NCI-H526 (cell line): ENCODE measurements at regions not wholly inside any gene's neighbourhood (a gene's known extent, or its start where the extent isn't known, plus 50 kb on each side); places are given as distances from the start of the nearest gene placed in this dataset.
"Not testable (repeated sequence)": the region's sequence is repeated elsewhere in the genome, so short reads cannot be mapped to it uniquely, and the experiment has no call there.

Experiments
- DNase-seq, 2 experiments: peaks; one replicate each; lab custom pipeline; 2025; lab: John Stamatoyannopoulos, UW

DNA sequence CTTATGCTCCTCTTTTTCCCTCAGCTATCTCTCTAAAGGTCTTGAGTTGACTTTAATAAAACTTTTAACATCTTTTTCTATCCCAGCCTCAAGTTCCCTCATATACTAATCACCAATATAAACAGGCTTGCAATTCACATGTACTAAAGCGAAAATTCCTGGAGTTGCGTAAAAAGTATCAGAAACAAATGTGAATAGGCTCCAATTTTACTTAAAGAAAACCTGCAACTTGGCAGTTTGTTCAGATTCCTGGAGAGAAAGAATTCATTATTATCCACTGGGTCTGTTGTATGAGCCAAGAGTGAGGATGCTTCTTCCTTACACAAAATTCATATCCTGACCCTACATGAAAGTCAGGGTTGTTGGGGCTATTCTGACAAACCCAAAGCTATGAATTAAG is 384.2 kb downstream of the DTWD2 start:
- DNase-seq: no peak

DNA sequence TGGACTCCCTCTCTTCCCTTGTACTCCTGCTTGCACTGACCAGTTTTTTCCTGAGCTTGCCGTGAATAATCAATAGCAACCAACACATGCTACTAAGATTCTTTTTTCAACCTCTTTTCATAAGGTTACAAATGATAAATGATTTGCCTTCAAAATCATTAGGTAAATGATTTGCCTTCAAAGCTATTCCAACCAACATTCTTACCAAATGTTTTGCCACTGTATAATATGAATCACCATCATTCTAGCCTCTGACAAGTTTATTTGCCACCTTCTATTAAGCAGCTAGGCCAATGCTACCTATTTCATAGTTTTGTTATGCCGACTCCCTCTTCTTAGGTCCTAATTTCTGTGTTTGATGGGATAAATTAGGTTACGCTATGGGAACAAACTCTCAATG is 385.1 kb downstream of the DTWD2 start:
- no peak for DNase-seq

DNA sequence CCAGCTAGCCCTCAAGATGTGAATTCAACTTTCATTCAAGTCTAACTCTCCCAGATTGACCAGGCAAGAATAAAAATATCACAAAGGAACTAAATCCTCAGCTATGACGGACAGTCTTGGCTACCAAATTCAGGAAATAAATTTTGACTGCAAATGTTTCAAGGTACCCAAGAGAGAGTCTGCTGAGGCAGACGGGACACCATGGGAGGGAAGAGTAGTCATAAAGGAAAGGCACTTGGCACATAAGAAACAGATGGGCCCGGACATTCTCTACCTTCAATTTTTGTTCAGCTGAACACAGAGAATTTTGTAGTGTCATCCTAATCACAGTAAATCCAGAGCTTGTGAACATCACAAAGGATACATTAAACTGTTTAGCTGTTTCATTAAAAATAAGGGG is 390.0 kb downstream of the DTWD2 start:
- DNase-seq: no peak

DNA sequence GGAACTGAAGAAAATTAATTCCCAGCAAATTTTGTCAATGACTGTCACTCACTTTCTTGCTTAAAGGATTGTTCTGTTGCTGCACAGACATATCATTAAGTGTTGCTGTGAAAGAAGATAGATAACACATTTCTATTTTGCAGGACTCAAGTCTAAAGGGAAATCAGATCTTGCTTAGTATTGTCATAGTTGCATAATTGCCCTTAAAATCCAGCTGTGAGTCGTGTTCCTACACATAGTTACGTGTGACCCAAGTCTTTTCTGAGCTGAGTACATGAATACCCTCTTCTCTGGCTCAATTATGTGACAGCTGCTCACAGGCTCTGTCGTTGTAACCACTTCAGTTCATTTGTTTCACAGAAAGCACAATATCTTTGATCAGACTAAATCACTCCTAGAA is 390.8 kb downstream of the DTWD2 start:
- DNase-seq: no peak

DNA sequence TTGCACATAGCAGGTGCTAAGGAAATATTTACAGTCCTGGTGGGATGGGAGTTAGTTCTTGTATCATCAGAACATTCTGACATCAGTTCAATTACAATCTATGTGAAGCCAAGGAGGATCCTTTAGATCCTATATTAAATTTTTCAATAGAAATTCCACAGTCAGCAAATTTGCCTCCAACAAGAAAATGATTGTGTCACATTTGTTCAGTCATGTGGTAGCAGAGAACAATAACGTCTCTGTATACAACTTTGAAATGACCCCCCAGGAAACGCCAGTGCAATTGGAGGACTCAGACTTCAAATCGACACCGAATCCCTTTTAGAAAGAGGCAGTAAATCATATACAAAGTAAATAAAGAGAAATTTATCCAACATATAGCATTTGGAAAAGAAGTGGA is 392.1 kb downstream of the DTWD2 start:
- DNase-seq: no peak

DNA sequence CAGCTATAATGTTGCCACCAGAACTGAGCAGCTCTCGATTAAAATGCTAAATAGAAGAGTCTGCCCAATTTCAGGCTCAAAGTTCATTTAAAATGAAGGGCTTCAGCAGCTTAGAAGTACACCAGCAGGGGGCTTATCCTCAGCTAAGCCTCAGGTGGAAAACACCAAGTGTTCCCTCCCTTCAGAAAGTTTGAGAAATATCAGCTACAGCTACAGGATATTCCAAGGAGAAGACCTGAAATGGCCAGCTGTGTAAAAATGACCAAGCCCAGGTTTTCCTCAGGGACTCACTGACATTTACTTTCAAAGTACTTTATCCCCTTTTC is 395.4 kb downstream of the DTWD2 start:
- DNase-seq: no peak

DNA sequence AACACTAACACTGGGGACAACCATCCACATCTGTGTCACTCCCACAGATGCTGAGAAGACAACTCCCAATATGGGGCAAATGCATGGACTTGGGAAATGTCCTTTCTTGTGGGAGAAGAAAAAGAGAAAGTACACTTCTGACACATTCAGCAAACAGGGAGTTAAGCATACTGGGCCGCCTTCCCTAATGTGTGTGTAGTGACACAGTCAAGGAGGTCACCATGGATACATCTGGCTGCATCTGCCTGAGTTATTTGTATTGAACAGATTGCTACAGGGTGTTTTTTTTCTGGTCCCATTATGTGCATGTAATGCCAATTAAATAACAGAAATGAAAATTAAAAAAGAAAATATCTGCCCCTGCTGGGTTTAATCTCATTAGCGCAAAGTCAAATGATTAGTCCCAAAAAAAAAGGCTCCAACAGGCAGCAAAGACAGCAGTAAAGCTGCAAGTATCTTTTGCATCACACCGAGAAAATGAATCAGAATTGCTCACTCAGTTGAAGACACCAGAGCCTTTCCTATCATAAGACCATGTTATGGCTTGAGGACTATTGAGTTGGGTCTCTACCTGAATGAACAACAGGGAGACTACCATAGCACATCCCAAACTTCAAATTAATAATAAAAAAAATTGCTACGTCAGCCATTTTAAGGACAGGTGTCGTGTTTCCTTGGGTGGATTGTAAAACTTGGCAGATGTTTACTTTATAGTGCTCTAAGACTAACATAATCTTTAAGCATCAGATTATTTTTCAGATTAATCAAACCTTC is 395.9 kb downstream of the DTWD2 start:
- no peak for DNase-seq

DNA sequence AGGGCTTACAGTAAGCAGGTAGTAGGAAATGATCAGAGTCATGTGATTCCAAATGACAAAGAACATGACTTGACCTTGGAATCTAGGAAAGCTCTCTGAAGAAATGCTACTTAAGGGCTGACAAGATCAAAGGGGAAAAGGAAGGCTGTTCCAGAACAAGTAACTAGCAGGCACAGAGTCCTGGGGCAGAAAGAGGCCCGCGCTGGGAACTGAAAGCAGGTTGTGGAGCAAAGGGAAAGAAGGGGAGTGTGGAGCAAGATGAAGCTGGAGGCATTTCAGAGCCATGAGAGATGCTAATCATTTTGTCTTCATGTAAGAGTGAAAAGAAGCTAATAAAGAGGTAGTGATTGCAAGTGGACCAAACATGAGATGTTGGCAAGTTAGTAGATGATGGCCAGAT is 397.5 kb downstream of the DTWD2 start:
- no peak for DNase-seq

DNA sequence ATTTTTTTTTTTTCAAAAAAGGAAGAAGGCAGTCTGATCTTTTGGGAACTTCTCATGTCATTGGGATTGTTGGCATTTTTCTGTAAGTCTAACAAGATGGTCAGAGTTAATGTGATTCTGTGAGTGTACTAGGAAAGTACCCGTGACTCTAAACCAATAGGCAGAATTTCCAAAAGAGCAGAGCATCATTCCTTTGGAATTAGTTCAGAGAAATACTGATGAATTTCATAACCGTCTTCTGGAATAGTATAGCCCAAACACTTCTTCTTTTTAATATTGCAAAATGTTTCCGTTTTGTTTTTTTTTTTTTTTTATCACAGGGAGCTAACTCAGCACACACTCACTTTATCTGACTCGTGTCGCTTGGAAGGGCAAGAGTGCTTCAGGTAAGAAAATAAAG is 407.4 kb downstream of the DTWD2 start:
- DNase-seq: no peak

DNA sequence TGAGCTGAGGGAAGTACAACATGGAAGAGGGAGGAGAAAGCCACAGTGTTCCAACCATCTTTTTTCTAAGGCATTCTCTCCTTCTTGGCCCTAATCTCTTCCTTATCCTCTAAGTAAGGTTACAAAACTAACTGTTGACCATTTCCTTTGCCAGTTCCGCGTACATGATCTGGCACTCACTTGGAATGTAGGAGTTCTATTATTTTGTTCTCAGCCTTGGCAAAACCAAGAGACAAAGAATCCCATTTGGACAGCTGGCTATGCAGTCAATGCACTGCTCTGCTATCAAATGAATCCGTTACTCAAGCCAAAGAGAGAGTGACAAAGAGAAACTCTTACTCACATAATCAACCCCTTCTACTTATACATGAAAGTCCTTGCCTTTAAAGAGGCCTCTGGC is 410.3 kb downstream of the DTWD2 start:
- no peak for DNase-seq

DNA sequence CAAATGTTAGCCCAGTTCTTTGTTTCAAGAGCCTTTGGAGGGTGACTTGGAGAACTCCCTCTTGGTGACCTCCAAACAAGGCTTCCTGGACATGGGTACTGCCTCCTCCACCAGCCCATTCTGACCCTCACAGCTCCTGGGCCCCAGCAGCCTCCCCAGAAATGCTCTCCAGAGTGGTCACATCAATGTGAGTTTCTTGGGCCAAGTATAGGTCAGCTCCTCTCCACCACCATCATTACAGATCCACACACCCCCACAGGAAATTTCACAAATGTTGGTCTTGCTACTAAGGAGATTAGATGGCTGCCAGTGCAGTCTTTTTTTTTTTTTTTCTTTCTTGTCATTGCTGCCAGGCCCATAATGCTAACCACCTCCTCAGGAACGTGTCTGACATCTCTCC is 410.7 kb downstream of the DTWD2 start:
- no peak for DNase-seq

DNA sequence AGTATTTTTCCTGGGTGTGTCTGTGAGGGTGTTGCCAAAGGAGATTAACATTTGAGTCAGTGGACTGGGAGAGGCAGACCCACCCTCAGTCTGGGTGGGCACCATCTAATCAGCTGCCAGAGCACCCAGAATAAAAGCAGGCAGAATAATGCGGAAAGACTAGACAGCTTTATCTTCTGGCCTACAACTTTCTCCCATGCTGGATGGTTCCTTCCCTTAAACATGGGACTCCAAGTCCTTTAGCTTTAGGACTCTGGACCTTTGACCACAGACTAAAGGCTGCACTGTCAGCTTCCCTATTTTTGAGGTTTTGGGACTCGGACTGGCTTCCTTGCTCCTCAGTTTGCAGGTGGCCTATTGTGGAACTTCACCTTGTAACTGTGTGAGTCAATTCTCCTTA is 418.1 kb downstream of the DTWD2 start:
- not testable (repeated sequence) for DNase-seq

DNA sequence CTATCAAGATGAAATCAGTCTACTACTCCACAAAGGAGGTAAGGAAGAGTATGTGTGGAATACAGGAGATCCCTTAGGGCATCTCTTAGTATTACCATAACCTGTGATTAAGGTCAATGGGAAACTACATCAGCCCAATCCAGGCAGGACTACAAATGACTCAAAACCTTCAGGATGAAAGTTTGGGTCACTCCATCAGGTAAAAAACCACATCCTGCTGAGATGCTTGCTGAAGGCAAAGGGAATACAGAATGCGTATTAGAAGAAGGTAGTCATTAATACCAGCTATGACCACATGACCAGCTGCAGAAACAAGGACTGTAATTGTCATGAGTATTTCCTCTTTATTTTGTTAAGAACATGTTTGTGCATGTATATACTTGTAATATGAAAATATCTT is 418.8 kb downstream of the DTWD2 start:
- not testable (repeated sequence) for DNase-seq

DNA sequence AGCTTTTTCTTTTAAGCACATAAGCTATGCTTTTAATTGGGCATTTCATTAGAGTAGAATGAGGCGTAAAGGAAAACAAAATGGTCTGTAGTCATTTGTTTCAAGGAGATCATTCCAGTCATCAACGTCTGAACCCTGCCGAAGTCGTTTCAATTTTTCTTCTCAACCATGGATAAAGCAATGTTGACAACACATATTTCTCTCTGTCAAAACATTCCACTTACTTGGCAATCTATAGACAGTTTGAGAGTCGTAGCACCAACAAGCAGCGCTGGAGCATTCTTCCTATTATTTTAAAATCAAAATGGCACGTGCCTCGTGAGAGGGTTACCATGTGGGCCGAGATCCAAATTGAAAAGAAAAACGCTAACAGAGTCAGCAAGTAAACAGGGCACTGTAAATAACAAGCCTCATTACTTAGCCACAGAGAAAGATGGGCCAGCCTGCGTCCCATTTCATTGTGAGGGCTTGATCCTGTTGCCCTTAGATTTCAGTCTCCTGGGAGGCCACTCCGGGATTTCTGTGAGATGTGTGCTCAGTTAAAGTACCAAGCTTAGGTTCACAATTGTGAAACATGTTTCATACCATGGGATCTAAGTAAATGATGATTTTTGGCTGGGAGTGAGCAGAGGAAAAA is 422.9 kb downstream of the DTWD2 start:
- no peak for DNase-seq

DNA sequence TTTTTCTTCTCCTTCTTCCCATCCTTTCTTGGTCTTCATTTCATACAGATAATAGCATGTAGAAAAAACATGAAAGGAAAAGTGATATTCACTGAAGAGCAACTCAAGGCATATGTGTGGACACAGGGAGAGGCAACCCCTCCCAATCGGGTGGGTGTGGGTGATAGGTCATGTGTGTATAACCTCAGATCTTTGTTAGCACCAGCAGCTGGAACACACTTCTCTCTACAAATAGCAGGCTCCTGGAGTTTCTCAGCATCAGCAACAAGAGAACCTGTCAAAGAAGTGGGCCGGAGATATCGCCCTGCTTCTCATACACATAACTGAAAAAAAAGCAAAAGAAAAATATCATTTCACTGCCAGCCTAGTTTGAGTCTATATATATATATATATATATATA is 426.4 kb downstream of the DTWD2 start:
- DNase-seq: no peak

DNA sequence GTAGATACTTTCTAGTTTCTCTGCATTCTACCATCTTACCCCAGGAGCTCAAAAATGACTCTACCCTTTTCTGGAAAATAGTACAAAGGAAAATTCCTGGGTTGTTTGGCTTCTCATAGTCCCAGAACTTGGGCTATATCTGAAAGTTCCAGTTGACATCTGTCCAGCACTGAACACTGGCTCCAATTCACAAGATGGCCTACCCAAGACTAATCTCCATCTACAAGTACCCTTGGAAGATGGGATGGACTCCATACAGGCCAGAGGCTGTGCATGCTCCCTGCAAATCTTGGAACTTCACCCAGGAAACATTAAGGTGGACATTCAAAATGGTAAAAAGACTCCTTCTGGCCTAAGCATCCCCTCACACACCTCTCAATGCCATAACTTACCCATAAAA is 427.1 kb downstream of the DTWD2 start:
- DNase-seq: no peak

DNA sequence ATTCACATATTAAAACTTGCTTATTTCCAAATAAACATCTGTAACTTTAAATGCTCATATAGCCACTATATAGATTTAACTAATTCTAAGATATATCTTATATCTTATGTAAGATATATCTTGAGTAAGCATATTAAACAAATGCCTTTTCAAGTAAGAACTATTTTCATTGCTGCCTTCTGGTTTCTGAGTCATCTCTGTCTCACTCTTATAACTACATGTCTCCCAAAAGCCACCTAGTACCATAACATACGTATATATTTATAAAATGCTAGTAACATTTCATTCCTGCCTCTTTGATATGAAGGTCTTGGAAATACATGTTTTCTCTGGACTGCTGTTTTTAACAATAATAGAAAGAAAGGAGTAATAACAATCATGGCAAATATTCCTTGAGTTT is 429.5 kb downstream of the DTWD2 start:
- DNase-seq: no peak

DNA sequence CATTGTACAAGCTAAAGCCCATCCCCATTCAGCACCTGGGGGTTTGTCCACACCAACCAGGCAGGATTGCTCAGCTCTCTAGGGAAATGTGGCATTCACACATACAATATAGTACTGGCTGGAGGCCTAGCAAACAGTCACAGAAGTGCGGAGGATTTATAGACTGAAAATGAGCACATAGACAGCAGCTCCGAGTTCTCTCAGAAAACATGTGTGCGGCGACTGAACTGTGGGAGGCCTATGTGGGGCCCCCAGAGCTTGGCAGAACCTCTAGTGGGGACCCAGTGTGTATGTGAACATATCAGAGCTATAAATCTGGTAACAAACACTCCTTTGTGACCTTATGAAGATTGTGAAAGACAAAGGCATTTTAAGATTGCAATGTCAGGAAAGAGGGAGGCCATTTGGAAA is 431.1 kb downstream of the DTWD2 start:
- peak in 1 of 2 experiments; percentile 21 for DNase-seq

DNA sequence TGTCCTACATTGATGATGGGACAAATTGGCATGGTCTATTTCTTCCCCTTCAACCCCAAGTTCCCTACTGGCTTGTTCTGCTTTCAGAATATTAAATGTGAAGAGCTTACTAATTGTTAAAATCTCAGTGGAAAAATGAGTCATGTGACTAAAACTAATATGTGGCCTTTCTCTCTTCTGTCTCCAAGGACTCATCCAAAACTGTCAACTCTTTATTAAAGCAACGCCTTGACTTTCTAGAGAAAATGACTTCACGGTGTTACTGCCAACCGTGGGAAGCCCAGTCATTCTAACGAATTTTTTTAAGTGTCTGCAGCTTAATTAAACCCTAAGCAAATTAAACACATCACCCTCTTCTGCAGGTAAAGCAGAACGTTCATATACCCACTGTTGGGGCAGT is 431.6 kb downstream of the DTWD2 start:
- DNase-seq: no peak

DNA sequence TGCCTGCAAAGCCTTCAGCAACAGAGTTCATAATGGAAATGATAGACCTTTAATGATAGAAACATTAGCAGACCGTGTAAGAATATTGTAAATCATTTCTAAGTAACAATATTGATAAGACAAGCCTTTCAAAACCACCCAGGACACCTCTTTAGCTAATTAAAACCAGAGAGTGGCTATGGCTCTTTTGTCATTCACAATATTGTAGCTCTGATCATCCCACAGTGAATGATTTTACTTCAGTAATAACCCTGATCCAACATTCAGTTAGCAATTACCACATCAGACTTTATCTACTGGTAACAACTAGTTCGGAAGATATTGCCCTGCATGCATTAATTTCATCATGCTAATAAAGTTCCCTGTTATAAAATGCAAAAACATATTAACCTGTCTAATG is 432.6 kb downstream of the DTWD2 start:
- no peak for DNase-seq

DNA sequence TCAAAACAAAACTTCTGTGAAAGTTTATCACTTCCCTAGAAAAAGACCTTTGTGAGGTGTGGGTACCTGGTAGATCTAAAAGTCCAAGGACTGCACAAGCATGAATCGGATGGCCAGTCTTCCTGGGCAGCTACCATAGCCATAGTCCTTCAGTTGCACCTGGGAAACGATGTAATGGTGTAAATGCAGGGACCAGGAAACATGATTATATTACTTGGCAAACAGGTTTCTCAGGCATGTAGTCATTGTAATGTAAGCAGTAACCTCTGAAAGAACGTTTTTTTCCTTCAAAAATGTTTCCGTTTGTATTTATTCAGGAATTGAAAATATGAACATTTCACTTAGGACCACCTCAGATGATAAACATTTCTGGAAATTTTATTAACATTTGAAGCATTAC is 433.4 kb downstream of the DTWD2 start:
- DNase-seq: peak in 1 of 2 experiments; percentile 0

DNA sequence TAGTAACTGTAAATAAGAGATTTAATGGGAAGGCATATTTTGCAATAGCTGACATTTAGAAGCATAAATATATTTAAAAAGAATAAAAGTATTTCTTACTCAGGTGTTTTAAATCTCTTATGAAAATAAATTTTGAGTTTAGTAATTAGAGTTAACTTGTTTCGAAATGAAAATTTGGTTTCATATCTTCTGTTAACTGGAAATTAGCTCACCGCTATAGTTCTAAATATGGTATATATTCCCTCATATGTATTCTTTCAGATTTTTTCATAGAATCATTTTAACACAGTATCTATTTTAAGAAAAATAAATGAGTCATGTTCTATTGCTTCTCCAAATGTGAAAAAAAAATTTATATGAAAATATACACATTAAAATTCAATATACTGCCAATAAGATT is 434.1 kb downstream of the DTWD2 start:
- DNase-seq: no peak

DNA sequence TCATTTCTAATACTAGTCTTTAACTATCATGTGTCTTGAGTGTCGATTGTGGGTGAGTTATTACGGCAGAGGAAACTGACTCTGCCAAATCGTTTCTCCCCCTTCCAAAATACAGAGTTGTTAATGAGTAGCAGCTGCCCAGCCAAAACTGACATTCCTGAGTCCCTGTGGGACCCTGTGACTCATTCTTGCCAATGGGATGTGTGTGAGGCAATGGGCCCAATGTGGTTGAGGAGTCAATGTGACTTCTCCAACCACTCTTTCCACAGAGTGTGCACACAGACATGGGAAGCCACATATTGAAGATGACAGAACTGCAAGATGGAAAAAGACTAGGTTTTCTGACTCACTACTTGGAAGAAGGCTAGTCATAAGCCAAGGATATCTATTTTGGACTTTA is 434.7 kb downstream of the DTWD2 start:
- no peak for DNase-seq

DNA sequence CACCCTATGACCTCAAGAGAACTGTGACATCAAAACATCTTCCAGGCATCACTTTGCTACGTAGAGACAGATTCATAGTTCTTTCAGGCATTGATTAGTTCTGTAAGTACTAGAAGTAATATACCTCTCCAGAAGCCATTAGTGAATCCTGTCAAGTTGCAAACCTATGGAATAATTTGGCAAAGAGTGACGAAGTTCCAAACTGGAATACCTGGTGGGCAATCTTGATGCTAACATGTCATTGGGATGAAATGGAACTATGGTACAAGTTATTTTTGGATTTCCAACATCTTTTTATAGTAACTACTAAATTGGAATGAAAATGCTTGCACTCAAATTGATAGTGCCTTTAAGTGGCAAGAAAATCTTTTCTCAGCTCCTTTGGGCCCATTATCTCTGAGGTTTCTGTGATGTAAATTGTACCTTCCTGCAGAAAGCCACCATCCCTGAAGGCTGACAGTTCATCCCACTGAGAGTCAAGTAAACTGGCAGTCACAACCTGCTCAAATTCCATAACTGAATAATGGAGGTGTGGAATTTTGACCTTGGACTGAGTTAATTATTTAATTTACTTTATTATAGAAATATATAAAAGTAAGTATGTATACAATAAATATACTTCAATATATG is 435.5 kb downstream of the DTWD2 start:
- DNase-seq: no peak
